AG04449 (cell line): ENCODE measurements at regions not wholly inside any gene's neighbourhood (a gene's known extent, or its start where the extent isn't known, plus 50 kb on each side); places are given as distances from the start of the nearest gene placed in this dataset.

Source experiments
- CTCF ChIA-PET: fragments of 350-600 bp; formaldehyde crosslinking; extraction: SDS; loops from one replicate; lab custom pipeline; 2021; ENCODE audit warnings: antibody characterized with exemption; lab: Yijun Ruan, JAX
- POLR2A ChIA-PET: fragments of 400-600, 350-600 bp; formaldehyde crosslinking; extraction: SDS; loops from one replicate; lab custom pipeline; 2020; ENCODE audit warnings: antibody characterized with exemption, inconsistent platforms; lab: Yijun Ruan, JAX
- DNase-seq: peaks from one replicate; pipeline ENCODE4 v3.0.0-alpha.2; 2010; ENCODE audit warnings: low read depth, low spot score
- H3K4me3 ChIP-seq: 2 replicates; pipeline ENCODE4 v1.5.1; 2011; ENCODE audit warnings: low read depth, mild to moderate bottlenecking, control low read depth, low read length
- TF ChIP-seq, protein P1 (sequence below): IDR thresholded peaks from one replicate; pipeline ENCODE4 v1.5.1; 2011; ENCODE audit warnings: mild to moderate bottlenecking, moderate library complexity, low read length, control low read depth, inconsistent platforms; ENCODE audit not compliant: insufficient read depth; ENCODE audit errors: missing control alignments

DNA sequence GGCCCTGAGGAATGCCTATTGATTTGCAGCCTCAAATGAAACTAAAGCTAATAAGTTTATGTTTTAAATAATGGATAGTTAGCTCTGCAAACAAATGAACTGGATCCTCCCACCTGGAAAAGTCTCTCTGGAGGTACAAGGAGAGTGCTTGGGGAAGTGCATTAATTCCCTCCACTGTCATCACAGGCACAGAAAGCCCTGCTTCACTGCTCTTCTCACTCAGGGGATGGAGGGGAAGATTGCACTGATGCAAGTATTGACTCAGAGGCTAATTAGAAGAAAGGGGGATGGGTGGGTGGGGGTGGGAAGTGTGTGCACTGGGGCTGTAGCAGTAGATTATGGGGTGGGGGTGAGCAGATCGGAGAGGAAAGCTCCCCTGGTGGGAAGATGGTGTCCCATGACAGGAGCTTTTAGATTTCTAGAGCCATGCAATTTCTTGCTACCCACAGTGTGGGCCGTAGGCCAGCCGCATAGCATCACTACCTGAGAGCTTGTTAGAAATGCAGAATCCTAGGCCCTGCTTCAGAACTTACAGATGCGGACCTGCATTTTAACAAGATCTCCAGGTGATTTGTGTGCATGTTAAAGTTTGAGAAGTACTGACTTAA lies 163.9 kb downstream of the HIPK3 start:
- ChIA-PET CTCF (interaction anchor here (0.9 to 2.3 kb wide), 3 partner anchors 10 to 266 kb away, joined by 3 to 8 read pairs (median 4); no protein-coding TSS in a partner anchor), POLR2A (no interaction called here)
- H3K4me3 ChIP-seq, result no peak overlapping the region
- DNase-seq, result no peak
- TF ChIP-seq, protein P1, sequence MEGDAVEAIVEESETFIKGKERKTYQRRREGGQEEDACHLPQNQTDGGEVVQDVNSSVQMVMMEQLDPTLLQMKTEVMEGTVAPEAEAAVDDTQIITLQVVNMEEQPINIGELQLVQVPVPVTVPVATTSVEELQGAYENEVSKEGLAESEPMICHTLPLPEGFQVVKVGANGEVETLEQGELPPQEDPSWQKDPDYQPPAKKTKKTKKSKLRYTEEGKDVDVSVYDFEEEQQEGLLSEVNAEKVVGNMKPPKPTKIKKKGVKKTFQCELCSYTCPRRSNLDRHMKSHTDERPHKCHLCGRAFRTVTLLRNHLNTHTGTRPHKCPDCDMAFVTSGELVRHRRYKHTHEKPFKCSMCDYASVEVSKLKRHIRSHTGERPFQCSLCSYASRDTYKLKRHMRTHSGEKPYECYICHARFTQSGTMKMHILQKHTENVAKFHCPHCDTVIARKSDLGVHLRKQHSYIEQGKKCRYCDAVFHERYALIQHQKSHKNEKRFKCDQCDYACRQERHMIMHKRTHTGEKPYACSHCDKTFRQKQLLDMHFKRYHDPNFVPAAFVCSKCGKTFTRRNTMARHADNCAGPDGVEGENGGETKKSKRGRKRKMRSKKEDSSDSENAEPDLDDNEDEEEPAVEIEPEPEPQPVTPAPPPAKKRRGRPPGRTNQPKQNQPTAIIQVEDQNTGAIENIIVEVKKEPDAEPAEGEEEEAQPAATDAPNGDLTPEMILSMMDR, result no peak

DNA sequence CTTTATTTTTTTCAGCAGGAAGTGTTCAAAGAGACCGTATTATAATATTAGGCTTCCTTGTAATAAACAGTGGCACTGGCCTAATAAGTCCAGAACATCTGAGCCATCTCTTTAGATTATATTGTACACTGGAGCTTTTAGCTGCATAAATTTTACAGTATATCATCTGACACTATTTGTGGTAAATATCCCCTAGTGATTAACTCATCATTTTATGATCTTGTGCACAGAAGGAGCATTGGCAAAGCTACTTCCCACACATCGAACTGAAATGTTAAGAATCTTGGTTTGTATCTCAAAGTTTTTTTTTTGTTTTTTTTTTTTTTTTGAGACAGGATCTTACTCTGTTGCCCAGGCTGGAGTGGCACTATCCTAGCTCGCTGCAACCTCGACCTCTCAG lies 162.7 kb downstream of the HIPK3 start:
- DNase-seq, result no peak
- POLR2A ChIA-PET, result no interaction called here
- CTCF ChIA-PET, result interaction anchor here (0.6 to 2.3 kb wide), 5 partner anchors 9 to 265 kb away, joined by 3 to 8 read pairs (median 4); no protein-coding TSS in a partner anchor
- TF ChIP-seq, protein P1, result no peak
- no peak overlapping the region for H3K4me3 ChIP-seq

GRCh38 chr11:33417121-33417520 lies 159.9 kb downstream of the HIPK3 start:
- TF ChIP-seq, protein P1, result no peak
- no peak for DNase-seq
- no peak overlapping the region for H3K4me3 ChIP-seq
- CTCF ChIA-PET, result interaction anchor here (1.4 kb wide), 1 partner anchor 35 kb away, joined by 3 read pairs; no protein-coding TSS in a partner anchor
- POLR2A ChIA-PET, result no interaction called here

GRCh38 chr11:33413301-33413700 lies 156.1 kb downstream of the HIPK3 start:
- H3K4me3 ChIP-seq, result no peak overlapping the region
- no peak for DNase-seq
- CTCF ChIA-PET, result interaction anchor here (1.0 to 1.1 kb wide), 2 partner anchors 12 to 50 kb away, joined by 3 to 4 read pairs; no protein-coding TSS in a partner anchor
- POLR2A ChIA-PET, result interaction anchor here (0.6 kb wide), 1 partner anchor 26 kb away, joined by 3 read pairs; no protein-coding TSS in a partner anchor
- TF ChIP-seq, protein P1, result no peak

GRCh38 chr11:33412241-33412640 lies 155.1 kb downstream of the HIPK3 start:
- DNase-seq, result no peak
- TF ChIP-seq, protein P1, result no peak
- ChIA-PET POLR2A (no interaction called here), CTCF (interaction anchor here (1.0 to 1.1 kb wide), 2 partner anchors 11 to 49 kb away, joined by 3 to 4 read pairs; no protein-coding TSS in a partner anchor)
- H3K4me3 ChIP-seq, result no peak overlapping the region

DNA sequence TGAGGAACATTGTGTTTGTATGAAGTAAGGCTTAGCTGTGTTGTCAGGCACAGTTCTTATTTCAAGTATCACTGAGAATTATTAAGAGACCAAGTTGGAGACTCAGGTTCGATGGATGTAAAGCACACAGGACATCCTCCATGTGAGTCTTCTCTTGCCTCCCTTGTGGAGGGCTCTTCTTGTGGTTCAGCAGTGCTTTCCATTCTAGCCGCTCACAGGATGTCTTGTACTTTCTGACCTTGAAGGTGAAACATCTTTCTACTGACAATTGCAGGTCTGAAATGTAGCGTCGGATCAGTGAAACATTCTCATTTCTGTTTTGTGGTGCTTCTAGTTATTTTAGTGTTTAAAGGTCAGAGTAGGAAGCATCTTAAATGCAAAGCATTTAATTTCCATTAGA lies 154.6 kb downstream of the HIPK3 start:
- ChIA-PET CTCF (interaction anchor here (2.4 kb wide), 1 partner anchor 8 kb away, joined by 8 read pairs; no protein-coding TSS in a partner anchor), POLR2A (no interaction called here)
- TF ChIP-seq, protein P1, result no peak
- no peak overlapping the region for H3K4me3 ChIP-seq
- DNase-seq, result no peak
